H1 (cell line): ENCODE measurements at regions not wholly inside any gene's neighbourhood (a gene's known extent, or its start where the extent isn't known, plus 50 kb on each side); places are given as distances from the start of the nearest gene placed in this dataset.

Experiments used
- CEBPB ChIP-seq: IDR thresholded peaks from 2 replicates; pipeline ENCODE4 v1.6.1; 2012; ENCODE audit warnings: low read depth, low read length
- CREB1 ChIP-seq: IDR thresholded peaks from 2 replicates; pipeline ENCODE4 v1.6.1; 2012; ENCODE audit warnings: inconsistent platforms
- EZH2 ChIP-seq: fragments of 200-600 bp; sonication (generic); IDR thresholded peaks from 2 replicates; pipeline ENCODE4 v1.7.1; 2012; ENCODE audit warnings: low read depth, mild to moderate bottlenecking, moderate library complexity, low read length, inconsistent platforms; ENCODE audit not compliant: severe bottlenecking
- HDAC2 ChIP-seq, 2 experiments: fragments of 300-600 bp in 1 of 2; sonication (generic) in 1 of 2; IDR thresholded peaks; 2 replicates each; pipeline ENCODE4 v1.6.1; 2011 to 2012; ENCODE audit warnings: low read depth in 2 of 2, low read length in 2 of 2, mild to moderate bottlenecking in 2 of 2, moderate library complexity in 2 of 2, borderline replicate concordance in 1 of 2, inconsistent platforms in 1 of 2
- NRF1 ChIP-seq: IDR thresholded peaks from 2 replicates; pipeline ENCODE4 v1.6.1; 2011; ENCODE audit warnings: mild to moderate bottlenecking, low read depth, low read length, improper control_type of control experiment
- POLR2A ChIP-seq, 2 experiments: IDR thresholded peaks; 1 replicate in 1 of 2; 2 replicates in 1 of 2; pipeline ENCODE4 v1.6.1; 2011; ENCODE audit warnings: low read depth in 2 of 2, low read length in 2 of 2, mild to moderate bottlenecking in 2 of 2; ENCODE audit errors: control extremely low read depth in 1 of 2
- POLR2AphosphoS5 ChIP-seq: IDR thresholded peaks from 2 replicates; pipeline ENCODE4 v1.6.1; 2011; ENCODE audit warnings: low read depth, low read length
- SIX5 ChIP-seq: IDR thresholded peaks from 2 replicates; pipeline ENCODE4 v1.6.1; 2011; ENCODE audit warnings: mild to moderate bottlenecking, low read depth, low read length
- TF ChIP-seq, protein P1 (sequence below), 3 experiments: IDR thresholded peaks; 1 replicate in 2 of 3; 2 replicates in 1 of 3; pipeline versions ENCODE4 v1.5.1 to v1.6.1; 2011; ENCODE audit warnings: low read length in 3 of 3, mild to moderate bottlenecking in 3 of 3, inconsistent platforms in 2 of 3, low read depth in 1 of 3, moderate library complexity in 1 of 3; ENCODE audit not compliant: insufficient read depth in 1 of 3; ENCODE audit errors: control extremely low read depth in 1 of 3

GRCh38 chr12:45572114-45572513, 157.4 kb upstream of the ARID2 start:
- TF ChIP-seq, protein P1, sequence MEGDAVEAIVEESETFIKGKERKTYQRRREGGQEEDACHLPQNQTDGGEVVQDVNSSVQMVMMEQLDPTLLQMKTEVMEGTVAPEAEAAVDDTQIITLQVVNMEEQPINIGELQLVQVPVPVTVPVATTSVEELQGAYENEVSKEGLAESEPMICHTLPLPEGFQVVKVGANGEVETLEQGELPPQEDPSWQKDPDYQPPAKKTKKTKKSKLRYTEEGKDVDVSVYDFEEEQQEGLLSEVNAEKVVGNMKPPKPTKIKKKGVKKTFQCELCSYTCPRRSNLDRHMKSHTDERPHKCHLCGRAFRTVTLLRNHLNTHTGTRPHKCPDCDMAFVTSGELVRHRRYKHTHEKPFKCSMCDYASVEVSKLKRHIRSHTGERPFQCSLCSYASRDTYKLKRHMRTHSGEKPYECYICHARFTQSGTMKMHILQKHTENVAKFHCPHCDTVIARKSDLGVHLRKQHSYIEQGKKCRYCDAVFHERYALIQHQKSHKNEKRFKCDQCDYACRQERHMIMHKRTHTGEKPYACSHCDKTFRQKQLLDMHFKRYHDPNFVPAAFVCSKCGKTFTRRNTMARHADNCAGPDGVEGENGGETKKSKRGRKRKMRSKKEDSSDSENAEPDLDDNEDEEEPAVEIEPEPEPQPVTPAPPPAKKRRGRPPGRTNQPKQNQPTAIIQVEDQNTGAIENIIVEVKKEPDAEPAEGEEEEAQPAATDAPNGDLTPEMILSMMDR (IDR thresholded peaks at IDR 0.05; ENCODE audit: control extremely low read depth in 1 of 3, insufficient read depth in 1 of 3, low read depth in 1 of 3, low read length in 3 of 3), result no peak
- no peak for TF ChIP-seq POLR2A (IDR thresholded peaks at IDR 0.05; ENCODE audit: control extremely low read depth in 1 of 2, low read depth in 2 of 2, low read length in 2 of 2)
- TF ChIP-seq NRF1, result no peak
- TF ChIP-seq EZH2, result no peak
- TF ChIP-seq SIX5, result no peak
- no peak for TF ChIP-seq CEBPB
- no peak for TF ChIP-seq HDAC2 (IDR thresholded peaks at IDR 0.05; ENCODE audit: borderline replicate concordance in 1 of 2, low read depth in 2 of 2, low read length in 2 of 2)
- no peak for TF ChIP-seq POLR2AphosphoS5
- no peak for TF ChIP-seq CREB1
